ENCODE measurements at regions not wholly inside any gene's neighbourhood (a gene's known extent, or its start where the extent isn't known, plus 50 kb on each side); places are given as distances from the start of the nearest gene placed in this dataset.

- Histone ChIP-seq H3K27ac (no peak overlapping the region), H3K9me3 (no peaks in the 10 kb centered on the region), H3K27me3 (no peaks in the 10 kb centered on the region), H3K4me1 (no peaks in the 10 kb centered on the region), H3K4me3 (no peak overlapping the region), H3K36me3 (no peaks in the 10 kb centered on the region)
- ATAC-seq: no peak
- DNase-seq: no peak
- 42 to 64% methylated on average over 2 of the region's 2 CpGs for WGBS, 2 donors
- no peak for TF ChIP-seq CTCF (IDR thresholded peaks at IDR 0.05)
- no peak for FAIRE-seq
- intact Hi-C loops (cut with DNase I): no loop called here
These were observed 168.6 kb downstream of the RNF144B start for GRCh38 chr6:18555750-18556149.

GRCh38 chr6:18561037-18561750 lies 174.0 kb downstream of the RNF144B start:
- H3K36me3 ChIP-seq: no peaks in the 10 kb centered on the region
- no peaks in the 10 kb centered on the region for H3K9me3 ChIP-seq
- intact Hi-C loops (cut with DNase I): no loop called here
- H3K4me3 ChIP-seq: no peak overlapping the region
- no peak overlapping the region for H3K27ac ChIP-seq
- WGBS, 2 donors: 58 to 69% methylated on average over 5 of the region's 5 CpGs
- ATAC-seq (no peak), FAIRE-seq (no peak), DNase-seq (no peak)
- H3K4me1 ChIP-seq: no peaks in the 10 kb centered on the region
- no peaks in the 10 kb centered on the region for H3K27me3 ChIP-seq
- TF ChIP-seq CTCF (IDR thresholded peaks at IDR 0.05): no peak

- H3K27me3 ChIP-seq: no peaks in the 10 kb centered on the region
- no peak overlapping the region for H3K4me3 ChIP-seq
- no peaks in the 10 kb centered on the region for H3K36me3 ChIP-seq
- no peaks in the 10 kb centered on the region for H3K9me3 ChIP-seq
- no peaks in the 10 kb centered on the region for H3K4me1 ChIP-seq
- 74% methylated on average over 5 of the region's 5 CpGs for WGBS, 2 donors
- ATAC-seq (no peak), DNase-seq (no peak), FAIRE-seq (no peak)
- intact Hi-C loops (cut with DNase I): no loop called here
- TF ChIP-seq CTCF (IDR thresholded peaks at IDR 0.05): no peak
- no peak overlapping the region for H3K27ac ChIP-seq
These were observed 175.6 kb downstream of the RNF144B start for GRCh38 chr6:18562726-18563125.

- DNase-seq: no peak
- no peaks in the 10 kb centered on the region for H3K36me3 ChIP-seq
- no peaks in the 10 kb centered on the region for H3K9me3 ChIP-seq
- TF ChIP-seq CTCF (IDR thresholded peaks at IDR 0.05): no peak
- H3K4me1 ChIP-seq: no peaks in the 10 kb centered on the region
- intact Hi-C loops (cut with DNase I): no loop called here
- ATAC-seq: no peak
- no peaks in the 10 kb centered on the region for H3K27me3 ChIP-seq
- FAIRE-seq: no peak
- no peak overlapping the region for H3K27ac ChIP-seq
- WGBS, 2 donors: 90 to 95% methylated on average over 3 of the region's 3 CpGs
- no peak overlapping the region for H3K4me3 ChIP-seq
These were observed 177.6 kb downstream of the RNF144B start for GRCh38 chr6:18564775-18565174.

- no peak for TF ChIP-seq CTCF (IDR thresholded peaks at IDR 0.05)
- WGBS, 2 donors: 71 to 78% methylated on average over 1 of the region's 1 CpG
- Histone ChIP-seq H3K4me3 (no peak overlapping the region), H3K9me3 (no peaks in the 10 kb centered on the region), H3K27me3 (no peaks in the 10 kb centered on the region), H3K27ac (no peak overlapping the region), H3K36me3 (no peaks in the 10 kb centered on the region), H3K4me1 (no peaks in the 10 kb centered on the region)
- no peak for ATAC-seq
- no peak for FAIRE-seq
- intact Hi-C loops (cut with DNase I): no loop called here
- DNase-seq: no peak
These were observed 178.1 kb downstream of the RNF144B start for GRCh38 chr6:18565231-18565630.
